ENCODE measurements at regions not wholly inside any gene's neighbourhood (a gene's known extent, or its start where the extent isn't known, plus 50 kb on each side); places are given as distances from the start of the nearest gene placed in this dataset.

DNA sequence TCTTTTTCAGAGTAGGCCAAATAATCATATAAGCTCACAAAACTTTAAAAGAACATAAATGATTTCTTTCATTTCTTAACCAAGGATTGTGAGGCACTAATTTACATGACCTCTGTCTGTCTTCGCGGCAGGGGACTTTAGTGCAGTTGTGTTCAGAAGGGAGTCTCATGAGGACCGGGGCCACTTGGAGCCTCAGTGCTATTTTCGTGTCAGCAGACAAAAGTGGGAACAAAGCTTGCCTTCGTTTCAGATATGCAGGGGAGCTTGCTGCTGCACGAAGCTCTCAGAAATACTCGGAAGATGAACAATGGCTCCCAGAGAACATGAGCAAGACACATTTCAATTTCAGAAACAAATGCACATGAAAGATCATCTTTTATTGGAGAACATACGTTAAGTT is 497.0 kb downstream of the CDH26 start:
- TF ChIP-seq CTCF (IDR thresholded peaks at IDR 0.05; ENCODE audit: low read depth, low read length) = no peak
- DNase-seq (ENCODE audit: low read depth, low spot score) = no peak
- in situ Hi-C loops (cut with HindIII; ENCODE audit: low sequenced_read_pairs) = no loop called here
- H3K4me3 ChIP-seq (ENCODE audit: low read depth, low read length) = no peak overlapping the region

DNA sequence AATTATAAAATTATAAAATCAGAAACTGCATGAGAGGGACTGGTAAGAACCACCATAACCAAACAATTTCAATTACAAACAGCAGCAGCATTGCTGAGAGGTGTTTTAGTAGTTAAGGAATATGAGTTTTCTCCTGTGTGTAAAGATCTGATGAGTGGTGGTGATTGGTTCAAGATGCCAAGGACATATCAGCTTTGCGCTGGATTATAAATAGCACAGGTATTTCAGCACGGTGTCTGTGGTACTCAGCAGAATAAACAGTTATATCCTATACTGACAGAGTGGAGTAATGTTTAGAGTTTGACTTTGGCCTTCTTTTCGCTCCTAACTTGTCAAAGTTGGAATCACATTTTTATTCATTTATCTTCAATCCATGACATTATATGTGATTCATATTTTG is 501.0 kb downstream of the CDH26 start:
- no peak overlapping the region for H3K4me3 ChIP-seq (ENCODE audit: low read depth, low read length)
- in situ Hi-C loops (cut with HindIII; ENCODE audit: low sequenced_read_pairs) = no loop called here
- no peak for TF ChIP-seq CTCF (IDR thresholded peaks at IDR 0.05; ENCODE audit: low read depth, low read length)
- no peak for DNase-seq (ENCODE audit: low read depth, low spot score)

DNA sequence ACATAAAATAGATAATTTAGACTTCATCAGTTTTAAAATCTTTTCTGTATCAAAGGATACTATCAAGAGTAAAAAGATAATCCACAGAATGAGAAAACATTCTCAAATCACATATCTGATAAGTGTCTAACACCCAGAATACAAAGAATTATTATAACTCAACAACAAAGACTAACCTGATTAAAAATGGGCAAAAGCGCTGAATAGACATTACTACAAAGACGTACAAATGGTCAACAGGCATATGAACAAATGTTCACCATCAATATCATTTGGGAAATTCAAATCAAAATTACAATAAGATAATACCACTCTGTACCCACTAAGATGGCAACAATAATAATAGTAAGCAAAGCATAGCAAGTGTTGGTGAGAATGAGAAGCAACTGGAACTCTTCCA is 503.8 kb downstream of the CDH26 start:
- DNase-seq (ENCODE audit: low read depth, low spot score) = no peak
- in situ Hi-C loops (cut with HindIII; ENCODE audit: low sequenced_read_pairs) = no loop called here
- TF ChIP-seq CTCF (IDR thresholded peaks at IDR 0.05; ENCODE audit: low read depth, low read length) = no peak
- H3K4me3 ChIP-seq (ENCODE audit: low read depth, low read length) = no peak overlapping the region

GRCh38 chr20:60463798-60464197 is 505.6 kb downstream of the CDH26 start:
- no peak for DNase-seq (ENCODE audit: low read depth, low spot score)
- in situ Hi-C loops (cut with HindIII; ENCODE audit: low sequenced_read_pairs) = no loop called here
- no peak for TF ChIP-seq CTCF (IDR thresholded peaks at IDR 0.05; ENCODE audit: low read depth, low read length)
- H3K4me3 ChIP-seq (ENCODE audit: low read depth, low read length) = no peak overlapping the region

DNA sequence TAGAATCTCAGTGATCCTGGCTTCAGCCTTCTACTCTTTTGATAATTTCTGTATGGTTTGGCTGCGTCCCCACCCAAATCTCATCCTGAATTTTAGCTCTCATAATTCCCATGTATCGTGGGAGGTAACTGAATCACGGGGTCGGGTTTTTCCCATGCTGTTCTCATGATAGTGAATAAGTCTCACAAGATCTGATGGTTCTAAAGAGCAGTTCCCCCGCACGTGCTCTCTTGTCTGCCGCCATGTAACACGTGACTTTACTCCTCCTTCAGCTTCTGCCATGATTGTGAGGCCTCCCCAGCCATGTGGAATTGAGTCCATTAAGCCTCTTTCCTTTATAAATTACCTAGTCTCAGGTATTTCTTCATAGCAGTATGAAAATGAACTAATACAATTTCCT is 507.2 kb downstream of the CDH26 start:
- H3K4me3 ChIP-seq (ENCODE audit: low read depth, low read length) = no peak overlapping the region
- no peak for TF ChIP-seq CTCF (IDR thresholded peaks at IDR 0.05; ENCODE audit: low read depth, low read length)
- in situ Hi-C loops (cut with HindIII; ENCODE audit: low sequenced_read_pairs) = no loop called here
- no peak for DNase-seq (ENCODE audit: low read depth, low spot score)

GRCh38 chr20:60465993-60466686 is 507.9 kb downstream of the CDH26 start:
- no peak overlapping the region for H3K4me3 ChIP-seq (ENCODE audit: low read depth, low read length)
- in situ Hi-C loops (cut with HindIII; ENCODE audit: low sequenced_read_pairs) = no loop called here
- no peak for DNase-seq (ENCODE audit: low read depth, low spot score)
- no peak for TF ChIP-seq CTCF (IDR thresholded peaks at IDR 0.05; ENCODE audit: low read depth, low read length)

DNA sequence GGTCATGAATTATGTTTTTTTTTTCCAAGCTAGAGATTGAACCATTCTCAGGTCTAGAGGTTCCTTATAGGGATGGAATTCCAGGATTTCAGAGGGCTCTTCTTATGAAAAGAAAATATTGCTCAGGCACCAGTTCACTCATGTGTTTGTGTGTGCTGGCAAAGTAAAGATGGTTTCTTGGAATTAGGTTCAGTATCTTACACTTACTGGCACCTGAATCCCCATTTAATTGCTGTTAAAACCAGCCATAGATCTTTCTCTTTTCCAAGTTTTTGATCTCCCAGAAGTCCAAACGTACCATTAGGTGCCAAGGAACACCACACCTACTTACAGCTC is 508.4 kb downstream of the CDH26 start:
- TF ChIP-seq CTCF (IDR thresholded peaks at IDR 0.05; ENCODE audit: low read depth, low read length) = no peak
- in situ Hi-C loops (cut with HindIII; ENCODE audit: low sequenced_read_pairs) = no loop called here
- no peak overlapping the region for H3K4me3 ChIP-seq (ENCODE audit: low read depth, low read length)
- no peak for DNase-seq (ENCODE audit: low read depth, low spot score)
